GM21447 (cell line): ENCODE measurements at regions not wholly inside any gene's neighbourhood (a gene's known extent, or its start where the extent isn't known, plus 50 kb on each side); places are given as distances from the start of the nearest gene placed in this dataset.

ENCODE experiments used
- ATAC-seq: cut with Tn5 transposase; IDR thresholded peaks from one replicate; pipeline ENCODE4 v1.9.1; 2021; ENCODE audit not compliant: unreplicated experiment

- no peak for ATAC-seq
These were observed 444.9 kb downstream of the LTN1 start for GRCh38 chr21:28547766-28548165.

- no peak for ATAC-seq
These were observed 448.7 kb downstream of the LTN1 start for GRCh38 chr21:28543975-28544374.

GRCh38 chr21:28541371-28542112 is 451.1 kb downstream of the LTN1 start:
- ATAC-seq, result no peak

GRCh38 chr21:28540514-28540913 is 452.2 kb downstream of the LTN1 start:
- no peak for ATAC-seq

- no peak for ATAC-seq
These were observed 453.1 kb downstream of the LTN1 start for GRCh38 chr21:28539623-28539988.

GRCh38 chr21:28538987-28539622 is 453.6 kb downstream of the LTN1 start:
- no peak for ATAC-seq

- ATAC-seq, result no peak
These were observed 455.2 kb downstream of the LTN1 start for GRCh38 chr21:28537371-28538079.

GRCh38 chr21:28532446-28532845 is 460.2 kb downstream of the LTN1 start:
- no peak for ATAC-seq

- ATAC-seq, result no peak
These were observed 469.3 kb downstream of the LTN1 start for GRCh38 chr21:28523367-28523766.

GRCh38 chr21:28522014-28522799 is 470.5 kb downstream of the LTN1 start:
- no peak for ATAC-seq

- ATAC-seq, result no peak
These were observed 474.0 kb downstream of the LTN1 start for GRCh38 chr21:28518630-28519029.

GRCh38 chr21:28516991-28517592 is 475.6 kb downstream of the LTN1 start:
- peak; percentile 98 for ATAC-seq

- no peak for ATAC-seq
These were observed 476.7 kb downstream of the LTN1 start for GRCh38 chr21:28516021-28516420.

- ATAC-seq, result no peak
These were observed 479.2 kb downstream of the LTN1 start for GRCh38 chr21:28513428-28513827.

- ATAC-seq, result no peak
These were observed 483.6 kb downstream of the LTN1 start for GRCh38 chr21:28509031-28509430.

GRCh38 chr21:28508126-28508525 is 484.6 kb downstream of the LTN1 start:
- no peak for ATAC-seq

GRCh38 chr21:28496517-28496916 is 496.2 kb downstream of the LTN1 start:
- ATAC-seq, result no peak

GRCh38 chr21:28492127-28492526 is 500.6 kb downstream of the LTN1 start:
- ATAC-seq, result no peak

- no peak for ATAC-seq
These were observed 502.8 kb downstream of the LTN1 start for GRCh38 chr21:28489821-28490350.

- ATAC-seq, result no peak
These were observed 503.5 kb downstream of the LTN1 start for GRCh38 chr21:28489162-28489561.
